Epithelial cell of proximal tubule (primary cell): ENCODE measurements at regions not wholly inside any gene's neighbourhood (a gene's known extent, or its start where the extent isn't known, plus 50 kb on each side); places are given as distances from the start of the nearest gene placed in this dataset.

Source experiments
- DNase-seq: peaks from one replicate; pipeline ENCODE4 v3.0.0-alpha.2; 2011; ENCODE audit warnings: low read depth
- H3K4me3 ChIP-seq: 2 replicates; pipeline ENCODE4 v1.5.1; 2011; ENCODE audit warnings: low read depth, mild to moderate bottlenecking, low read length
- CTCF ChIP-seq: conservative IDR thresholded peaks from 2 replicates; pipeline ENCODE4 v1.5.1; 2012; ENCODE audit warnings: low read depth, mild to moderate bottlenecking, low read length

GRCh38 chr17:68778726-68779125, 176.5 kb downstream of the ABCA8 start:
- H3K4me3 ChIP-seq: no peak overlapping the region
- no peak for TF ChIP-seq CTCF
- no peak for DNase-seq

- no peak for TF ChIP-seq CTCF
- no peak for DNase-seq
- H3K4me3 ChIP-seq: no peak overlapping the region
These were observed 176.9 kb upstream of the FAM20A start for GRCh38 chr17:68777856-68778694.

GRCh38 chr17:68777243-68777855, 176.2 kb upstream of the FAM20A start:
- TF ChIP-seq CTCF: peak; percentile 81
- DNase-seq: no peak
- H3K4me3 ChIP-seq: no peak overlapping the region

GRCh38 chr17:68776451-68776850, 175.3 kb upstream of the FAM20A start:
- H3K4me3 ChIP-seq: no peak overlapping the region
- TF ChIP-seq CTCF: no peak
- no peak for DNase-seq

- no peak for TF ChIP-seq CTCF
- no peak for DNase-seq
- no peak overlapping the region for H3K4me3 ChIP-seq
These were observed 174.8 kb upstream of the FAM20A start for GRCh38 chr17:68775969-68776368.

- H3K4me3 ChIP-seq: no peak overlapping the region
- TF ChIP-seq CTCF: no peak
- no peak for DNase-seq
These were observed 174.2 kb upstream of the FAM20A start for GRCh38 chr17:68775318-68775717.

- peak overlapping the region; percentile 20 for H3K4me3 ChIP-seq
These were observed 170.8 kb upstream of the FAM20A start for GRCh38 chr17:68771867-68772515.

More at GRCh38 chr17:68771867-68772515, 170.8 kb upstream of the FAM20A start:
- no peak for DNase-seq
- peak; percentile 79 for TF ChIP-seq CTCF
